KMS-11 (cell line): ENCODE measurements at regions not wholly inside any gene's neighbourhood (a gene's known extent, or its start where the extent isn't known, plus 50 kb on each side); places are given as distances from the start of the nearest gene placed in this dataset.

Experiments
- H2AFZ ChIP-seq: fragments of 200-600 bp; sonication (generic); 2 replicates; pipeline ENCODE4 v1.6.1; 2016; ENCODE audit warnings: antibody characterized with exemption, mixed run types, low read depth
- H3K27ac ChIP-seq: fragments of 200-600 bp; sonication (generic); 2 replicates; pipeline ENCODE4 v1.6.1; 2016; ENCODE audit warnings: mild to moderate bottlenecking, mixed run types
- H3K27me3 ChIP-seq: fragments of 200-600 bp; sonication (generic); 2 replicates; pipeline ENCODE4 v1.6.1; 2017; ENCODE audit warnings: mild to moderate bottlenecking, low read depth, mixed run types, moderate library complexity; ENCODE audit not compliant: insufficient read depth
- H3K36me3 ChIP-seq: fragments of 200-600 bp; sonication (generic); 2 replicates; pipeline ENCODE4 v1.6.1; 2017; ENCODE audit warnings: mild to moderate bottlenecking, mixed run types; ENCODE audit not compliant: insufficient read depth
- H3K4me1 ChIP-seq: fragments of 200-600 bp; sonication (generic); 2 replicates; pipeline ENCODE4 v1.6.1; 2016; ENCODE audit warnings: mild to moderate bottlenecking, low read depth, mixed run types; ENCODE audit not compliant: poor library complexity, severe bottlenecking
- H3K4me2 ChIP-seq: fragments of 200-600 bp; sonication (generic); 2 replicates; pipeline ENCODE4 v1.7.0; 2016; ENCODE audit warnings: mild to moderate bottlenecking, mixed run types
- H3K4me3 ChIP-seq: fragments of 200-600 bp; sonication (generic); IDR thresholded peaks from 2 replicates; pipeline ENCODE4 v1.6.1; 2017; ENCODE audit warnings: low read depth, low read length, mixed read lengths; ENCODE audit not compliant: insufficient read depth
- H3K79me2 ChIP-seq: fragments of 200-600 bp; sonication (generic); 2 replicates; pipeline ENCODE4 v1.6.1; 2016; ENCODE audit warnings: low read depth, mixed run types; ENCODE audit not compliant: insufficient read depth
- H3K9ac ChIP-seq: fragments of 200-600 bp; sonication (generic); 2 replicates; pipeline ENCODE4 v1.6.1; 2016; ENCODE audit warnings: mild to moderate bottlenecking, mixed run types
- H4K20me1 ChIP-seq: fragments of 200-600 bp; sonication (generic); 2 replicates; pipeline ENCODE4 v1.6.1; 2016; ENCODE audit warnings: mild to moderate bottlenecking, mixed run types; ENCODE audit not compliant: insufficient read depth
- TF ChIP-seq, protein P1 (sequence below): fragments of 200-600 bp; sonication (generic); conservative IDR thresholded peaks from 2 replicates; pipeline ENCODE4 v1.6.1; 2017; ENCODE audit warnings: low read depth, mild to moderate bottlenecking, antibody characterized with exemption, low read length, moderate library complexity, mixed read lengths

- H2AFZ ChIP-seq = no peak overlapping the region
Observed at GRCh38 chr6:132972254-132972653, 157.9 kb downstream of the RPS12 start.

GRCh38 chr6:132972971-132973370, 158.6 kb downstream of the RPS12 start:
- peak overlapping the region; percentile 74 for H3K4me2 ChIP-seq
- no peaks in the 10 kb centered on the region for H3K36me3 ChIP-seq
- no peak overlapping the region for H3K4me3 ChIP-seq

More at GRCh38 chr6:132972254-132972653, 157.9 kb downstream of the RPS12 start:
- no peaks in the 10 kb centered on the region for H3K36me3 ChIP-seq
- peaks cover 62% of the 10 kb centered on the region for H3K4me1 ChIP-seq
- H3K4me2 ChIP-seq = peak overlapping the region; percentile 74
- H3K27me3 ChIP-seq = no peaks in the 10 kb centered on the region
- H3K79me2 ChIP-seq = no peaks in the 10 kb centered on the region
- H3K4me3 ChIP-seq = no peak overlapping the region
- H3K9ac ChIP-seq = no peak overlapping the region
- TF ChIP-seq, protein P1, sequence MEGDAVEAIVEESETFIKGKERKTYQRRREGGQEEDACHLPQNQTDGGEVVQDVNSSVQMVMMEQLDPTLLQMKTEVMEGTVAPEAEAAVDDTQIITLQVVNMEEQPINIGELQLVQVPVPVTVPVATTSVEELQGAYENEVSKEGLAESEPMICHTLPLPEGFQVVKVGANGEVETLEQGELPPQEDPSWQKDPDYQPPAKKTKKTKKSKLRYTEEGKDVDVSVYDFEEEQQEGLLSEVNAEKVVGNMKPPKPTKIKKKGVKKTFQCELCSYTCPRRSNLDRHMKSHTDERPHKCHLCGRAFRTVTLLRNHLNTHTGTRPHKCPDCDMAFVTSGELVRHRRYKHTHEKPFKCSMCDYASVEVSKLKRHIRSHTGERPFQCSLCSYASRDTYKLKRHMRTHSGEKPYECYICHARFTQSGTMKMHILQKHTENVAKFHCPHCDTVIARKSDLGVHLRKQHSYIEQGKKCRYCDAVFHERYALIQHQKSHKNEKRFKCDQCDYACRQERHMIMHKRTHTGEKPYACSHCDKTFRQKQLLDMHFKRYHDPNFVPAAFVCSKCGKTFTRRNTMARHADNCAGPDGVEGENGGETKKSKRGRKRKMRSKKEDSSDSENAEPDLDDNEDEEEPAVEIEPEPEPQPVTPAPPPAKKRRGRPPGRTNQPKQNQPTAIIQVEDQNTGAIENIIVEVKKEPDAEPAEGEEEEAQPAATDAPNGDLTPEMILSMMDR = no peak
- H4K20me1 ChIP-seq = no peaks in the 10 kb centered on the region
- peak overlapping the region; percentile 11; the same call in 1 of the 2 replicates for H3K27ac ChIP-seq

DNA sequence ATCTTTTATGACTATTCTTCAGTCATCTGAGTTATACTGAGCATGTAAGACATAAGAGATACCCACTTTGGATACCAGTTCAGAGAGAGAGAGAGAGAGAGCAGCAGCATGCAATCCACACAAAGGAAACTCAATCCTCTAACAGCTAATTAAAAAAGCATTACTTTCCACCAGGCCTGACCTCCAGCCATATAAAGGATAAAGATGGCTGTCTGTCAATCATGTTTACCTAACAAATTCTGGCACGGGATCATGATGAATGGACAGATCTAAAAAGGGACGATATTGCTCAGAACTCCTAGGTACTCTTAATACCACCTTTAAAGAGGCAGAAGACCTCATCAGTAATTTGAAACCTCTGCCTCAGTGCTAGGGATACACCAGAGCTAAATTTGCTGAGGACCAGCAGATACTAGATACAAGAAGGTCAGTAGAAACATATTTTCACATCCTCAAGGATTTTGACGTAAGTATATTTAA, 159.2 kb downstream of the RPS12 start:
- Histone ChIP-seq H3K4me3 (no peak overlapping the region), H2AFZ (peak overlapping the region; percentile 14; the same call in 1 of the 2 replicates), H3K27me3 (no peaks in the 10 kb centered on the region), H3K79me2 (no peaks in the 10 kb centered on the region), H3K4me1 (peaks cover 52% of the 10 kb centered on the region), H3K4me2 (peak overlapping the region; percentile 74; the same call in 1 of the 2 replicates), H3K36me3 (no peaks in the 10 kb centered on the region), H4K20me1 (no peaks in the 10 kb centered on the region), H3K27ac (no peak overlapping the region; the same call in 1 of the 2 replicates), H3K9ac (no peak overlapping the region)
- TF ChIP-seq, protein P1 = no peak

More at GRCh38 chr6:132972971-132973370, 158.6 kb downstream of the RPS12 start:
- Histone ChIP-seq H3K27me3 (no peaks in the 10 kb centered on the region), H3K9ac (no peak overlapping the region), H4K20me1 (no peaks in the 10 kb centered on the region), H3K27ac (peak overlapping the region; percentile 11; the same call in 1 of the 2 replicates), H2AFZ (no peak overlapping the region), H3K79me2 (no peaks in the 10 kb centered on the region), H3K4me1 (peaks cover 55% of the 10 kb centered on the region)
- TF ChIP-seq, protein P1 = no peak

DNA sequence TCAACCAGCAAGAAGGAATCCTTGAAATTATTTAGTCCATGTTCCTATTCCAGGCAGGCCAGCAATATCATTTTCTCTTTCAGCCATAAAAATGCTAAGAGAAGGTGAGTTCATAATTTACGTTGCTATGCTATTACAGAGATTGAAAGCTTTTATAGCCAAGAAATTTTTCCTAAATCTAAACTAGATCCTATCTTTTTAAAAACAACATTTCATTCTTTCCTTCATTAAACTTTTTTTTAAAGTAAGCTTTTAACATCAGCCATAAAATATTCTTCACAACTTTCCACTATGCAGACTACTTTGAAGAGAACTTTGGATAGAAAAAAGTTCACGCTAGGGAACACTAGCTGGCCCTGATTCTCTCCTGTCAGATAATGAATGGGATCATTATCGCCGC, 159.8 kb downstream of the RPS12 start:
- Histone ChIP-seq H3K79me2 (no peaks in the 10 kb centered on the region), H3K4me2 (peak overlapping the region; percentile 74; the same call in 1 of the 2 replicates), H4K20me1 (no peaks in the 10 kb centered on the region), H3K4me3 (no peak overlapping the region), H3K4me1 (peaks cover 46% of the 10 kb centered on the region), H3K27ac (no peak overlapping the region), H3K9ac (no peak overlapping the region), H3K36me3 (no peaks in the 10 kb centered on the region), H2AFZ (no peak overlapping the region), H3K27me3 (no peaks in the 10 kb centered on the region)
- TF ChIP-seq, protein P1 = no peak
